GM21723 (cell line): ENCODE measurements at regions not wholly inside any gene's neighbourhood (a gene's known extent, or its start where the extent isn't known, plus 50 kb on each side); places are given as distances from the start of the nearest gene placed in this dataset.

ENCODE experiments used
- ATAC-seq: cut with Tn5 transposase; IDR thresholded peaks from one replicate; pipeline ENCODE4 v1.9.1; 2021; ENCODE audit warnings: mild to moderate bottlenecking, moderate library complexity; ENCODE audit not compliant: unreplicated experiment

GRCh38 chr5:163770625-163771024 is 265.2 kb downstream of the MAT2B start:
- ATAC-seq: no peak

GRCh38 chr5:163772241-163772640 is 266.8 kb downstream of the MAT2B start:
- no peak for ATAC-seq

DNA sequence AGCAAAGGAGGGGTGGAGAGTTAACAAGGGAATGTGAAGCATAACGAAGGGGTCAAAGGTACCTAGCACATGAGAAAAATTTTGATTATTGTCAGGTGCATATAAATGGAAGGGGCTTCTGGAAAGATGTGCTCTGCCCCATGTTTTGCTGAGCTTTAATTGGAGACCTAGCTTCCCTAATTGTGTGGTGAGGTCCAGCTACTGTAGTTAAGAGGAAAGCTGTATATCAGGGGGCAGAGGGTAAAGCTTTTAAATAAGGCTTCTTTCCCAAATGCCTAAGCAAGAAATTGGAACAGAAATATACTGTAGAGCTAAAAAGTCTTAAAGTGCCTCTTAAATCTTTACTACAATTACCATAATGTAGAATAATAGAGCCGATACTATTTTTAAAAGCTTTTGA is 267.2 kb downstream of the MAT2B start:
- ATAC-seq: no peak

- ATAC-seq: no peak
Measured at GRCh38 chr5:163773226-163773625, 267.8 kb downstream of the MAT2B start.

DNA sequence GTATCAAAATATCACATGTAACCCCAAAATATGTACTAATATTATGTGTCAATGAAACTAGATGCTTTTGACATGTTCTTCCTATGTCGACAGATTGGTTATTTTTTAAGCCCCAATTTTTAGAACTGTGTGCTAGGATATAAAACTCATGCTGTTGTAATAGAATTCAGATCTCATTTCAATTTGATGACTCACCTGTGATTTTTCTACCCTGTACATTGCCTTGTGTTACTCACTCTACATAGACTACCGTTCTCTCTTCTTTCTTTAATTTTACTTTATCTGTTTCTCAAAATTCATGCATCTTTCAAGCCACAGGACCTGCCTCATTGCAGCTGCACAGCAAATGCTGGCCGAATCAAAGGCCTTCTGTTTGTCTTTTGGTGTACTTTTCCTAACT is 284.5 kb downstream of the MAT2B start:
- ATAC-seq: no peak

GRCh38 chr5:163790497-163790896 is 285.1 kb downstream of the MAT2B start:
- ATAC-seq: no peak

DNA sequence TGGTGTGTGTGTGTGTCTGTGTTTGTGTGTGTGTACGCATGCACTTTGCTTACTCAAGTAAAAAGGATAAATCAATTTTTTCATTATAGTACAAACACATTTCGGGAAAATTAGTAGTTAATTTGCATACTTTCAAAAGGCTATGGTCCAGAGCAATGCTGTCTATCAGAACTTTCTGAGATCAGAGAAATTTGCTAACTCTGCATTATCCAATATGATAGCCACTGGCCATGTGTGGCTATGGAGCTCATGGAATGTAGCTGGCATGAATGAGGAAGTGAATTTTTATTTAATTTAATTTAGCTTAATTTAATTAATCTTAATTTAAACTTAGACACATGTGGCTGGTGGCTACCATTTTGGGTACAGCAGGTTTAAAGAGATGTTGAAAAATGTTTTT is 289.6 kb downstream of the MAT2B start:
- ATAC-seq: no peak

GRCh38 chr5:163807781-163808180 is 302.4 kb downstream of the MAT2B start:
- no peak for ATAC-seq

DNA sequence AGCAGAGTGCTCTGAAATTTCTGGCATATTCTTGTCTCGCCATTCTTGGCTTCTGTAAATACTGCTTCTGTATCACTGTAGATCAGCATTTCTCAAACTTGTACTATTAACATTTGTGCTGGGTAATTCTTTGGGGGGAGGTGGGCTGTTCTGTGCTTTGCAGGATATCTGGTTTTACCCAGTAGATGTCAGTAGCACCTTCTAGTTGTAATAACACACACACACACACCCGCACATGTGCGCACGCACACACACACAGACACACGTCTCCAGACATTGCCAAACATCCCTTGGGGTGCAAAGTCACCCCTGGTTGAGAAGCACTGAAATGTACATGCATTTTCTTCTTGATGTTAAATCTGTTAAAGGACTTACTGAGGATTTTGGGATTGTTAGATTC is 304.1 kb downstream of the MAT2B start:
- ATAC-seq: no peak

- ATAC-seq: no peak
Measured at GRCh38 chr5:163813900-163814299, 308.5 kb downstream of the MAT2B start.

DNA sequence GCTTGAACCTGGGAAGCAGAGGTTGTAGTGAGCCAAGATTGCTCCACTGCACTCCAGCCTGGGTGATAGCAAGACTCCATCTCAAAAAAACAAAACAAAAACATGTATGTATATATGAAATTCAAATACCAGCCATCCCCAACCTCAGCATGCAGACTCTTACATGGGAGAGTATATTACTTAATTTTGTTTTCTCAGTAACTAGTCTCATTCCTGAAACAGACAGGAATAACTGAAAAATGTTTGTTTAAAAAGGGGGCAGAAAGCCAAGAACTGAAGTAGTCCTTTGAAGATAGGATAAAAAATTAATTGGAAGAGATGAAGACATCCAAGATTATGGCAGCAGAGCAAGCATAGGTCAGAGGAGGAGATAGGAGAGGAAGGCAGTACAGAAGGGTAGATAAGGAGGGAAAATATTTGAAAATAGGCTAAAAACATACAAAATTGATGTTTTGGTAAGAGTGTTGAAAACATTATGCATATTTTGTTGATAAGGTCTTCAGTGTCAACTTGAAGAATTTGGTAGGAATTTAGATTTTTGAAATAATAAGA is 309.9 kb downstream of the MAT2B start:
- no peak for ATAC-seq

DNA sequence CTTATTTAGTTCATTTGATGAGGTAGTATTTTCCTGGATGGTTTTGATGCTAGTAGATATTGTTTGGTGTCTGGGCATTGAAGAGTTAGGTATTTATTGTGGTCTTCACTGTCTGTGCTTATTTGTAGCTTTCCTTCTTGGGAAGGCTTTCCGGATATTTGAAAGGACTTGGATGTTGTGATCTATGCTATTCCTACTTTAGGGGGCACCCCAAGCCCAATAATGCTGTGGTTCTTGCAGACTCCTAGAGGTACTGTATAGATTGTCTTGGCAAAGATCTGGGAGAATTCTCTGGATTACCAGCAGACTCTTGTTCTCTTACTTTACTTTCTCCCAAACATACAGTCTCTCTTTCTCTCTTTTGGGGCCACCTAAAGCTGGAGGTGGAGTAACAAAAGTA is 315.7 kb downstream of the MAT2B start:
- ATAC-seq: no peak

GRCh38 chr5:163822548-163822947 is 317.1 kb downstream of the MAT2B start:
- ATAC-seq: no peak

GRCh38 chr5:163825661-163826060 is 320.2 kb downstream of the MAT2B start:
- no peak for ATAC-seq

DNA sequence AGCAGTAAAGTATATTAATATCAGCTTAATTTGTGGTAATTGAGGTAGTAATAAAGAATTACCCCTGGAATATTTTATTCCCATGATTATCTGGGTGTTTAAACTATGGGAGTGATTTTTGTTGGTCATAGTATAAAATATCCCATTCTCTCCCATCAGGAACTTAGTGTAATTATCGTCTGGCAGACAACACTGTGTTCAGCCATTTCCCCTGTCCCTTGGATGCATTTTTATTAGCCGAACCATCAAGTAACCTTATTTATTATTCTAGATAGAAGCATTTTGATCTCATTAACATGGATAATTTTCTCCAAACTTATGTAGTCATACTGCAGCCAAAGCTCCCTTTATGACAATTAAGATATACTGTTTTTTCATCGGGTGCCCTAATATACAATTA is 320.8 kb downstream of the MAT2B start:
- ATAC-seq: no peak

DNA sequence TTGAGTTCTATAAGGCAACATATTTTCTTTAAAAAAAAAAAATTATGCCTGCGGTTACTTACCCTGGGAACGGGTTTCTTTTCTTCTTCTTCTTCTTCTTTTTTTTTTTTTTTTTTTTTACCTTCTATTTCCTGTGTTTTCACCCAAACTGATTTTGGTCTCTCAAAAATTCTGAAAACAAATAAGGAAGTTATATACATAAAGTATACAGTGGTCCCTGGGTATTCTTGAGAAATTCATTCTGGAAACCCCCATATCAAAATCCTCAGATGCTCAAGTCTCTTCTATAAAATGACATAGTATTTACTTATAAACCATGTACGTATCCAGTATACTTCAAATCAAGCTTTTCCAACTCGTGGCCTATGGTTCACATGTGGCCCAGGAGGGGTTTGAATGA is 326.7 kb downstream of the MAT2B start:
- no peak for ATAC-seq

DNA sequence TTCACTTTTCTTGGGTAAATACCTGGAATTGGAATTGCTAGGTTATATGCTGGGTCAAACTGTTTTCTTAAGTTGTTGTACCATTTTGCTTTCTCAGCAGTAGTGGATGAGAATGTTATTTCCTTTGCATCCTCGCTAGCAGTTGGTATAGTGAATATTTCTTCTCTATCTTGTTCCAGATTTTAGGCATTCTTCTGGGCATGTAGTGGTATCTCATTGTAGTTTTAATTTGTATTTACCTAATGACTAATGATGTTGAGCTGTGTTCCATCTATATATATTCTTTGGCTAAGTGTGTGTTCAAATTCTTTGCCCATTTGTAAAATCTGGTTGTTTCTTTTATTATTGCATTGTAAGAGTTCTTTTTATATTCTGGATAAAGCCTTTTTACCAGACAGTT is 333.3 kb downstream of the MAT2B start:
- ATAC-seq: no peak

- ATAC-seq: no peak
Measured at GRCh38 chr5:163846512-163846911, 341.1 kb downstream of the MAT2B start.

- ATAC-seq: no peak
Measured at GRCh38 chr5:163855754-163856153, 350.3 kb downstream of the MAT2B start.

DNA sequence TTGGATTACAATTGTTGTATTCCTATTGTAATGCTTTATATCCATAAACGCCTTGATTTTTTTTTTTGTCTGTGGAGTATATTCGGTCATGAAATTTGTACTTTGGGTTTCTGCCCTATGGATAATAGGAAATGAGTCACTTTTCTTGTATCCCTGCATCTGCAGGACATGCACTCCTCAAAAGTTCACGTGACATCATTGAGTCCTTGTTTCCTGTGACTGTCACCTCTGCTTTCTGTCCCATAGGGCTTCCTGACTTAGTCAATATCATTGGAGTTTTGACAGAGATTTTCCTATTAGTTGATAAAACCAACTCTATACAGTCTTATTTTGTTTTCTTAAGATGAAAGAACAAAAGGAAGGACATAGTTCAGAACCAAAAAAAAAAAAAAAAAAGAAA is 356.3 kb downstream of the MAT2B start:
- no peak for ATAC-seq

GRCh38 chr5:163867324-163867723 is 361.9 kb downstream of the MAT2B start:
- ATAC-seq: no peak

GRCh38 chr5:163867738-163868137 is 362.3 kb downstream of the MAT2B start:
- no peak for ATAC-seq

- no peak for ATAC-seq
Measured at GRCh38 chr5:163869581-163869980, 364.2 kb downstream of the MAT2B start.

GRCh38 chr5:163870441-163870840 is 365.0 kb downstream of the MAT2B start:
- ATAC-seq: no peak
